ENCODE measurements at regions not wholly inside any gene's neighbourhood (a gene's known extent, or its start where the extent isn't known, plus 50 kb on each side); places are given as distances from the start of the nearest gene placed in this dataset.

DNA sequence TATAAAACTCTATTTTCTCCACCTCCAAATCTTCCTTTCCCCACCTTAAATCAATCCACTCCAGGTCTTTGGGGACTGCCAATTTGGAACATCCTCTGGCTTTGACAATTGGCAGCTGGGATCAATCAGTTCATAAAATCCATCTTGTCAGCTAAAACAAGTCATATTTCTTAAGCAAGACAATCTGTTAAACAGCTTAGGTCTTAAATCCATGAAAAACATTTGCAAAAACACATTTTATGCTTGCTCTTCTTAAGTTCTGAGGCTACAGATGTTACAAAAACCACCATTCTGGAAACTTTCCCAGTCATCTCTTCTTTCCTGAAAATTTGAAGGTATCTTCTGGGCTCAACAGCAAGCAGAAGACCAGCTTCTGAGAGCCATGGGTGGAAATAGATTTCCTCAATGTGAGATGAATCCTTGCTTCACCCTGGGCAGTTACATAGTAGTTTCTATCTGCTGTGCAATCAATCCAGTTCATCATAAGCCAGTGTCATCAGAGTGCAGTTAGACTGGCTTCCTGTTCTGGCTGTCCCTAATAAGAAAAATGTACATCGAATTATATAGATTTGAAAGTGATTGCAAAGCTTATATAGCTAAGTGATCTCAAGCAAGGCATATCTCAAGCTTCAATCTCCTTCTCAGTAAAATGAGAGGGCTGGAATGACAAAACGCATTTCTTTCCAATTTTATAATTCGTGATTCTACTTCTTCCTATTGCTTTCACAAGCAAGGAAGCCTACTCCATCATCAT is 402.7 kb upstream of the INTU start:
- TF ChIP-seq POLR2A (IDR thresholded peaks at IDR 0.05) = no peak
- TF ChIP-seq EP300 (IDR thresholded peaks at IDR 0.05) = no peak
- TF ChIP-seq, protein P1, sequence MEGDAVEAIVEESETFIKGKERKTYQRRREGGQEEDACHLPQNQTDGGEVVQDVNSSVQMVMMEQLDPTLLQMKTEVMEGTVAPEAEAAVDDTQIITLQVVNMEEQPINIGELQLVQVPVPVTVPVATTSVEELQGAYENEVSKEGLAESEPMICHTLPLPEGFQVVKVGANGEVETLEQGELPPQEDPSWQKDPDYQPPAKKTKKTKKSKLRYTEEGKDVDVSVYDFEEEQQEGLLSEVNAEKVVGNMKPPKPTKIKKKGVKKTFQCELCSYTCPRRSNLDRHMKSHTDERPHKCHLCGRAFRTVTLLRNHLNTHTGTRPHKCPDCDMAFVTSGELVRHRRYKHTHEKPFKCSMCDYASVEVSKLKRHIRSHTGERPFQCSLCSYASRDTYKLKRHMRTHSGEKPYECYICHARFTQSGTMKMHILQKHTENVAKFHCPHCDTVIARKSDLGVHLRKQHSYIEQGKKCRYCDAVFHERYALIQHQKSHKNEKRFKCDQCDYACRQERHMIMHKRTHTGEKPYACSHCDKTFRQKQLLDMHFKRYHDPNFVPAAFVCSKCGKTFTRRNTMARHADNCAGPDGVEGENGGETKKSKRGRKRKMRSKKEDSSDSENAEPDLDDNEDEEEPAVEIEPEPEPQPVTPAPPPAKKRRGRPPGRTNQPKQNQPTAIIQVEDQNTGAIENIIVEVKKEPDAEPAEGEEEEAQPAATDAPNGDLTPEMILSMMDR (IDR thresholded peaks at IDR 0.05) = no peak
- TF ChIP-seq POLR2AphosphoS5 (IDR thresholded peaks at IDR 0.05) = no peak

Data from suprapubic skin (tissue), 4 donors.